CD4-positive, alpha-beta T cell (primary cell): ENCODE measurements at regions not wholly inside any gene's neighbourhood (a gene's known extent, or its start where the extent isn't known, plus 50 kb on each side); places are given as distances from the start of the nearest gene placed in this dataset.

ENCODE experiments used
- ATAC-seq: fragments of 200-7000 bp; cut with Tn5 transposase; one replicate; pipeline ENCODE4 v1.10.0; 2022; ENCODE audit warnings: mild to moderate bottlenecking; ENCODE audit not compliant: poor library complexity
- CTCF ChIA-PET: fragments of 350-600 bp; sonication (Branson Sonifier 250); formaldehyde crosslinking; loops from one replicate; lab custom pipeline; 2021; ENCODE audit warnings: antibody characterized with exemption, inconsistent platforms; lab: Charles Lee
- POLR2A ChIA-PET: fragments of 350-600 bp; sonication (Branson Sonifier 250); formaldehyde crosslinking; loops from one replicate; lab custom pipeline; 2021; ENCODE audit warnings: antibody characterized with exemption, inconsistent platforms; lab: Charles Lee
- DNase-seq, 14 experiments: peaks; one replicate each; pipeline ENCODE4 v3.0.0-alpha.2; 2013 to 2020; ENCODE audit warnings: mixed read lengths in 2 of 14
- H3K27ac ChIP-seq, 2 donors: one replicate each; pipeline versions ENCODE4 v1.5.1 to v1.7.0; 2013; ENCODE audit warnings: low read length in 2 of 2, low read depth in 1 of 2, mild to moderate bottlenecking in 1 of 2
- H3K27me3 ChIP-seq, 2 experiments: 1 replicate in 1 of 2; 2 replicates in 1 of 2; pipeline versions ENCODE4 v1.6.1 to v1.7.0; 2013; ENCODE audit warnings: low read length in 2 of 2, control low read depth in 1 of 2, mild to moderate bottlenecking in 1 of 2, moderate library complexity in 1 of 2; ENCODE audit not compliant: insufficient read depth in 2 of 2, control insufficient read depth in 1 of 2
- H3K36me3 ChIP-seq: one replicate; pipeline ENCODE4 v1.6.1; 2013; ENCODE audit warnings: low read length, control low read depth; ENCODE audit not compliant: insufficient read depth
- H3K4me1 ChIP-seq: one replicate; pipeline ENCODE4 v1.6.1; 2013; ENCODE audit warnings: low read length, control low read depth; ENCODE audit not compliant: insufficient read depth
- H3K4me3 ChIP-seq: one replicate; pipeline ENCODE4 v1.5.1; 2013; ENCODE audit warnings: mild to moderate bottlenecking, low read length, moderate library complexity
- H3K9me3 ChIP-seq, 2 experiments: 1 replicate in 1 of 2; 2 replicates in 1 of 2; pipeline versions ENCODE4 v1.6.1 to v1.7.0; 2013; ENCODE audit warnings: low read length in 2 of 2, mild to moderate bottlenecking in 2 of 2, control low read depth in 1 of 2, moderate library complexity in 1 of 2; ENCODE audit not compliant: control insufficient read depth in 1 of 2, insufficient read depth in 1 of 2
- H3K27ac Mint-ChIP-seq: one replicate; pipeline ENCODE4 v1.8.0; 2020; ENCODE audit warnings: mixed read lengths
- H3K27me3 Mint-ChIP-seq: one replicate; pipeline ENCODE4 v1.8.0; 2021; ENCODE audit warnings: mixed read lengths
- H3K36me3 Mint-ChIP-seq: one replicate; pipeline ENCODE4 v1.8.0; 2021; ENCODE audit warnings: low read depth, mixed read lengths
- H3K4me1 Mint-ChIP-seq: one replicate; pipeline ENCODE4 v1.8.0; 2021; ENCODE audit warnings: low read depth, mixed read lengths
- H3K4me3 Mint-ChIP-seq: one replicate; pipeline ENCODE4 v1.8.0; 2020; ENCODE audit warnings: mild to moderate bottlenecking, mixed read lengths
- H3K9me3 Mint-ChIP-seq: one replicate; pipeline ENCODE4 v1.8.0; 2020; ENCODE audit warnings: mixed read lengths
- intact Hi-C, 2 experiments: fragments of 100-400 bp; cut with DNase I in 1 of 2; cut with micrococcal nuclease in 1 of 2; formaldehyde crosslinking; loops; one replicate each; pipeline versions ENCODE4 v1.15.1 to v1.9.0; 2023 to 2025; cut with DNase I, micrococcal nuclease
- TF ChIP-seq, protein P1 (sequence below): fragments of 200-600 bp; IDR thresholded peaks from one replicate; pipeline ENCODE4 v1.8.0; 2022; ENCODE audit warnings: antibody characterized with exemption, mild to moderate bottlenecking

DNA sequence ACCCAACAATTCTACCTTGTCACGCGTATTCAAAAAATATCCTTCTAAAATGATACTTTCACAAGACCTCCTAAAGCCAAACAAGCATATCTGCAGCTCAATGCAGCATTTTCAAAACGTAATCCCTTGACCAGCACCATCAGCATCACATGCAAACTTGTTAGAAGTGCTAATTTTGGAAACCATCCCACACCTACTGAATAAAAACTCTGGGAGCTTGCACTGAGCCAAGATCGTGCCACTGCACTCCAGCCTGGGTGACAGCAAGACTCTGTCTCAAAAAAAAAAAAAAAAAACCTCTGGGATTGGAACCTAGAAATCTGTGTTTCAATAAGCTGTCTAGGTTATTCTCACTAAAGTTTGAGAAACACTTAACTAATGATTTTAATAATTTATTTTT is 223.3 kb upstream of the CCDC54 start:
- Histone ChIP-seq H3K4me1 (no peaks in the 10 kb centered on the region), H3K27ac (no peak overlapping the region), H3K9me3 (peaks cover 0 to 12% of the 10 kb centered on the region in 2 experiments), H3K4me3 (no peak overlapping the region), H3K36me3 (no peaks in the 10 kb centered on the region), H3K27me3 (no peaks in the 10 kb centered on the region)
- peaks cover 4% of the 10 kb centered on the region for H3K36me3 Mint-ChIP-seq
- H3K27ac Mint-ChIP-seq: no peak overlapping the region
- TF ChIP-seq, protein P1, sequence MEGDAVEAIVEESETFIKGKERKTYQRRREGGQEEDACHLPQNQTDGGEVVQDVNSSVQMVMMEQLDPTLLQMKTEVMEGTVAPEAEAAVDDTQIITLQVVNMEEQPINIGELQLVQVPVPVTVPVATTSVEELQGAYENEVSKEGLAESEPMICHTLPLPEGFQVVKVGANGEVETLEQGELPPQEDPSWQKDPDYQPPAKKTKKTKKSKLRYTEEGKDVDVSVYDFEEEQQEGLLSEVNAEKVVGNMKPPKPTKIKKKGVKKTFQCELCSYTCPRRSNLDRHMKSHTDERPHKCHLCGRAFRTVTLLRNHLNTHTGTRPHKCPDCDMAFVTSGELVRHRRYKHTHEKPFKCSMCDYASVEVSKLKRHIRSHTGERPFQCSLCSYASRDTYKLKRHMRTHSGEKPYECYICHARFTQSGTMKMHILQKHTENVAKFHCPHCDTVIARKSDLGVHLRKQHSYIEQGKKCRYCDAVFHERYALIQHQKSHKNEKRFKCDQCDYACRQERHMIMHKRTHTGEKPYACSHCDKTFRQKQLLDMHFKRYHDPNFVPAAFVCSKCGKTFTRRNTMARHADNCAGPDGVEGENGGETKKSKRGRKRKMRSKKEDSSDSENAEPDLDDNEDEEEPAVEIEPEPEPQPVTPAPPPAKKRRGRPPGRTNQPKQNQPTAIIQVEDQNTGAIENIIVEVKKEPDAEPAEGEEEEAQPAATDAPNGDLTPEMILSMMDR: no peak
- intact Hi-C loops: no loop called here
- peaks cover 15% of the 10 kb centered on the region for H3K27me3 Mint-ChIP-seq
- peaks cover 14% of the 10 kb centered on the region for H3K9me3 Mint-ChIP-seq
- ChIA-PET CTCF (no interaction called here), POLR2A (no interaction called here)
- ATAC-seq (no peak), DNase-seq (no peak)
- H3K4me3 Mint-ChIP-seq: no peak overlapping the region
- no peaks in the 10 kb centered on the region for H3K4me1 Mint-ChIP-seq

DNA sequence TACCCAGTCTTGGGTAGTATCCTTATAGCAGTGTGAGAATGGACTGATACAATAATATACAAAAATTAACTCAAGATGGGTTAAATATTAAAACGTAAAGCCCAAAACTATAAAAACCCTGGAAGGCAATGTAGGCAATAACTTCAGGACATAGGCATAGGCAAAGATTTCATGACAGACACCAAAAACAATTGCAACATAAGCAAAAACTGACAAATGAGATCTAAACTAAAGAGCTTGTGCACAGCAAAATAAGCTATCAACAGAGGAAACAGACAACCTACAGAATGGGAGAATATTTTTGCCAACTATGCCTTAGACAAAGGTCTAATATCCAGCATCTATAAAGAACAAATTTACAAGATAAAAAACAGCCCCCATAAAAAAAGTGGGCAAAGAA is 204.8 kb upstream of the CCDC54 start:
- Mint-ChIP-seq H3K4me1 (no peaks in the 10 kb centered on the region), H3K9me3 (peaks cover 6% of the 10 kb centered on the region), H3K27ac (no peak overlapping the region), H3K4me3 (no peak overlapping the region), H3K36me3 (no peaks in the 10 kb centered on the region), H3K27me3 (no peaks in the 10 kb centered on the region)
- ChIA-PET CTCF (no interaction called here), POLR2A (no interaction called here)
- H3K27me3 ChIP-seq: peaks cover 0 to 3% of the 10 kb centered on the region in 2 experiments
- H3K4me1 ChIP-seq: no peaks in the 10 kb centered on the region
- peaks cover 4 to 7% of the 10 kb centered on the region in 2 experiments for H3K9me3 ChIP-seq
- H3K4me3 ChIP-seq: no peak overlapping the region
- DNase-seq (no peak), ATAC-seq (no peak)
- H3K36me3 ChIP-seq: no peaks in the 10 kb centered on the region
- intact Hi-C loops: no loop called here
- no peak overlapping the region for H3K27ac ChIP-seq
- TF ChIP-seq, protein P1: no peak

DNA sequence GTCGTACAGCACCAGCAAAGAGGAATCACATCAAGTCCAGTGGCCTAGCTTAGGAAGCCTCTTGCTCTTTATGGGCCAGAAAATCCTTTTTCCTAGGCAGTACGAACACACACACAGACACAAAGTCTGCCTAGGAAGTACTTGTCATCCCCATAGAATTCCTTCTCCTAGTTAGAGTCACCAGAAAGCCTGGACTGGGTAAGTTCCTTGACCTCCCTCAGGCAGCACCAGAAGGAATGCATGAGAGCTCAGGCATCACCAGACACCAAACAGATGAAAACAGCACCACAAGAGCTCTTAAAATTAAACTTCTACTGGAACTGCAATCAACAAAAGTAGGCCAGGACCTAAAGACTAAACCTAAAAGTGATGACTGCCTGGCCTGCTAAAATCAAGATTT is 192.9 kb upstream of the CCDC54 start:
- no peaks in the 10 kb centered on the region for H3K36me3 ChIP-seq
- no peak overlapping the region for H3K27ac ChIP-seq
- intact Hi-C loops: no loop called here
- ATAC-seq (no peak), DNase-seq (no peak)
- H3K27ac Mint-ChIP-seq: no peak overlapping the region
- peaks cover 3% of the 10 kb centered on the region for H3K9me3 Mint-ChIP-seq
- H3K4me1 ChIP-seq: no peaks in the 10 kb centered on the region
- no peaks in the 10 kb centered on the region for H3K36me3 Mint-ChIP-seq
- no peaks in the 10 kb centered on the region for H3K4me1 Mint-ChIP-seq
- H3K27me3 Mint-ChIP-seq: peaks cover 5% of the 10 kb centered on the region
- no peak overlapping the region for H3K4me3 ChIP-seq
- TF ChIP-seq, protein P1: no peak
- ChIA-PET POLR2A (no interaction called here), CTCF (no interaction called here)
- no peaks in the 10 kb centered on the region for H3K27me3 ChIP-seq
- H3K9me3 ChIP-seq: peaks cover 0 to 3% of the 10 kb centered on the region in 2 experiments
- no peak overlapping the region for H3K4me3 Mint-ChIP-seq
